Left lung (tissue), 4 donors: ENCODE measurements at regions not wholly inside any gene's neighbourhood (a gene's known extent, or its start where the extent isn't known, plus 50 kb on each side); places are given as distances from the start of the nearest gene placed in this dataset.
"Not testable (repeated sequence)": the region's sequence is repeated elsewhere in the genome, so short reads cannot be mapped to it uniquely, and the experiment has no call there.

Source experiments
- ATAC-seq: fragments of 200-7000 bp; cut with Tn5 transposase; one replicate; pipeline ENCODE4 v1.9.1; 2020; ENCODE audit warnings: moderate library complexity
- DNase-seq, 4 donors: peaks; one replicate each; pipeline ENCODE4 v3.0.0-alpha.2; 2013 to 2020
- H3K27ac ChIP-seq, 2 donors: fragments of 200-600 bp; sonication (generic) in 1 of 2; one replicate each; pipeline versions ENCODE4 v1.5.0 to v1.8.0; 2020 to 2021
- H3K27me3 ChIP-seq, 2 donors: fragments of 200-600 bp; sonication (generic) in 1 of 2; one replicate each; pipeline versions ENCODE4 v1.5.0 to v1.8.0; 2020 to 2021
- H3K36me3 ChIP-seq, 2 donors: fragments of 200-600 bp; sonication (generic) in 1 of 2; one replicate each; pipeline versions ENCODE4 v1.5.0 to v1.8.0; 2020 to 2021
- H3K4me1 ChIP-seq, 2 donors: fragments of 200-600 bp; one replicate each; pipeline ENCODE4 v1.8.0; 2021
- H3K4me3 ChIP-seq, 2 donors: fragments of 200-600 bp; sonication (generic) in 1 of 2; one replicate each; pipeline versions ENCODE4 v1.5.0 to v1.8.0; 2020 to 2021; ENCODE audit warnings: mild to moderate bottlenecking in 1 of 2
- H3K9me3 ChIP-seq, 2 donors: fragments of 200-600 bp; sonication (generic) in 1 of 2; one replicate each; pipeline versions ENCODE4 v1.5.0 to v1.8.0; 2020 to 2021
- CTCF ChIP-seq, 2 donors: fragments of 200-600 bp; sonication (generic) in 1 of 2; IDR thresholded peaks; one replicate each; pipeline versions ENCODE4 v1.5.0 to v1.8.0; 2021; ENCODE audit warnings: antibody characterized with exemption in 2 of 2
- intact Hi-C, 2 donors: fragments of 100-400 bp; cut with DNase I; formaldehyde crosslinking; loops; one replicate each; pipeline versions ENCODE4 v1.11.2 to v1.14.2; 2022
- donor health status: DM: no; HTN: yes; CAD: no.
- donor health status: DM: no; HTN: no; CAD: no.

GRCh38 chr2:34215174-34215573, 616.1 kb upstream of the FAM98A start:
- Histone ChIP-seq H3K36me3 (no peaks in the 10 kb centered on the region), H3K27ac (no peak overlapping the region), H3K4me1 (no peaks in the 10 kb centered on the region), H3K4me3 (no peak overlapping the region), H3K27me3 (no peaks in the 10 kb centered on the region), H3K9me3 (peaks cover 0 to 16% of the 10 kb centered on the region in 2 donors)
- TF ChIP-seq CTCF (IDR thresholded peaks at IDR 0.05), result no peak
- no peak for ATAC-seq
- no peak for DNase-seq
- intact Hi-C loops, result no loop called here

GRCh38 chr2:34210382-34210781, 611.3 kb upstream of the FAM98A start:
- H3K27ac ChIP-seq, ATAC-seq: not testable (repeated sequence)

GRCh38 chr2:34204560-34204959, 605.5 kb upstream of the FAM98A start:
- no peaks in the 10 kb centered on the region for H3K36me3 ChIP-seq
- H3K9me3 ChIP-seq, result peaks cover 0 to 28% of the 10 kb centered on the region in 2 donors
- no peaks in the 10 kb centered on the region for H3K4me1 ChIP-seq
- ATAC-seq (no peak), DNase-seq (no peak)
- intact Hi-C loops, result no loop called here
- TF ChIP-seq CTCF (IDR thresholded peaks at IDR 0.05), result no peak
- H3K27me3 ChIP-seq, result no peaks in the 10 kb centered on the region
- H3K27ac ChIP-seq, result no peak overlapping the region
- no peak overlapping the region for H3K4me3 ChIP-seq

More at GRCh38 chr2:34210382-34210781, 611.3 kb upstream of the FAM98A start:
- peaks cover 0 to 49% of the 10 kb centered on the region in 2 donors for H3K9me3 ChIP-seq
- H3K4me1 ChIP-seq, H3K36me3 ChIP-seq, H3K27me3 ChIP-seq, DNase-seq, H3K4me3 ChIP-seq, intact Hi-C loops: not testable (repeated sequence)

GRCh38 chr2:34201099-34201498, 602.0 kb upstream of the FAM98A start:
- peaks cover 0 to 15% of the 10 kb centered on the region in 2 donors for H3K9me3 ChIP-seq
- ATAC-seq (no peak), DNase-seq (no peak)
- no peak overlapping the region for H3K27ac ChIP-seq
- no peaks in the 10 kb centered on the region for H3K27me3 ChIP-seq
- H3K36me3 ChIP-seq, result no peaks in the 10 kb centered on the region
- intact Hi-C loops, result no loop called here
- H3K4me1 ChIP-seq, result no peaks in the 10 kb centered on the region
- no peak overlapping the region for H3K4me3 ChIP-seq
- no peak for TF ChIP-seq CTCF (IDR thresholded peaks at IDR 0.05)

- intact Hi-C loops, result no loop called here
- Histone ChIP-seq H3K4me1 (no peaks in the 10 kb centered on the region), H3K27ac (no peak overlapping the region), H3K9me3 (peaks cover 0 to 11% of the 10 kb centered on the region in 2 donors), H3K36me3 (no peaks in the 10 kb centered on the region), H3K4me3 (no peak overlapping the region), H3K27me3 (no peaks in the 10 kb centered on the region)
- ATAC-seq, result no peak
- no peak for TF ChIP-seq CTCF (IDR thresholded peaks at IDR 0.05)
- DNase-seq, result no peak
Measured at GRCh38 chr2:34199971-34200370, 600.9 kb upstream of the FAM98A start.

GRCh38 chr2:34193164-34193563, 594.1 kb upstream of the FAM98A start:
- no peak for TF ChIP-seq CTCF (IDR thresholded peaks at IDR 0.05)
- Histone ChIP-seq H3K4me1 (no peaks in the 10 kb centered on the region), H3K4me3 (no peak overlapping the region), H3K27ac (no peak overlapping the region), H3K36me3 (no peaks in the 10 kb centered on the region), H3K9me3 (peaks cover 0 to 5% of the 10 kb centered on the region in 2 donors), H3K27me3 (no peaks in the 10 kb centered on the region)
- intact Hi-C loops, result no loop called here
- DNase-seq (no peak), ATAC-seq (no peak)
